Esophagus squamous epithelium (tissue), 5 donors: ENCODE measurements at regions not wholly inside any gene's neighbourhood (a gene's known extent, or its start where the extent isn't known, plus 50 kb on each side); places are given as distances from the start of the nearest gene placed in this dataset.

ENCODE experiments used
- DNase-seq: peaks from one replicate; lab custom pipeline; 2025; lab: John Stamatoyannopoulos, UW
- H3K27ac ChIP-seq, 4 donors: fragments of 200-600 bp; sonication (generic); one replicate each; pipeline ENCODE4 v1.5.1; 2016 to 2019; ENCODE audit warnings: mild to moderate bottlenecking in 1 of 4
- H3K27me3 ChIP-seq, 4 donors: fragments of 200-600 bp; sonication (generic); 1 replicate in 3 of 4; 2 replicates in 1 of 4; pipeline versions ENCODE4 v1.5.1 to v1.6.0; 2017 to 2021; ENCODE audit warnings: antibody characterized with exemption in 1 of 4
- H3K36me3 ChIP-seq, 3 donors: fragments of 200-600 bp; sonication (generic); one replicate each; pipeline ENCODE4 v1.5.1; 2016 to 2019
- H3K4me1 ChIP-seq, 3 donors: fragments of 200-600 bp; sonication (generic); one replicate each; pipeline ENCODE4 v1.5.1; 2017 to 2019
- H3K4me3 ChIP-seq, 4 donors: fragments of 200-600 bp; sonication (generic); 1 replicate in 3 of 4; 2 replicates in 1 of 4; pipeline ENCODE4 v1.5.1; 2016 to 2019; ENCODE audit warnings: mild to moderate bottlenecking in 2 of 4, moderate library complexity in 1 of 4
- H3K9me3 ChIP-seq, 3 donors: fragments of 200-600 bp; sonication (generic); one replicate each; pipeline ENCODE4 v1.5.1; 2016 to 2019
- POLR2A ChIP-seq, 4 donors: fragments of 450-650 bp; IDR thresholded peaks; one replicate each; pipeline ENCODE4 v1.6.1; 2017; ENCODE audit warnings: antibody characterized with exemption in 4 of 4, mild to moderate bottlenecking in 4 of 4, moderate library complexity in 3 of 4
- WGBS, 2 donors: methylation state at CpG; one replicate each; pipeline ENCODE4 v1.1.5; 2018; 5-methylcytosine and 5-hydroxymethylcytosine counted together
- intact Hi-C: fragments of 100-400 bp; cut with DNase I; formaldehyde crosslinking; loops from one replicate; pipeline ENCODE4 v1.15.0; 2022
- TF ChIP-seq, protein P1 (sequence below), 6 experiments: fragments of 450-650 bp in 4 of 6; fragments of 200-600 bp in 2 of 6; sonication (generic) in 2 of 6; IDR thresholded peaks; one replicate each; pipeline ENCODE4 v1.5.1; 2016 to 2019; ENCODE audit warnings: antibody characterized with exemption in 6 of 6, mild to moderate bottlenecking in 4 of 6, moderate library complexity in 4 of 6
- donor health status: DM: yes; HTN: yes; CAD: no.

DNA sequence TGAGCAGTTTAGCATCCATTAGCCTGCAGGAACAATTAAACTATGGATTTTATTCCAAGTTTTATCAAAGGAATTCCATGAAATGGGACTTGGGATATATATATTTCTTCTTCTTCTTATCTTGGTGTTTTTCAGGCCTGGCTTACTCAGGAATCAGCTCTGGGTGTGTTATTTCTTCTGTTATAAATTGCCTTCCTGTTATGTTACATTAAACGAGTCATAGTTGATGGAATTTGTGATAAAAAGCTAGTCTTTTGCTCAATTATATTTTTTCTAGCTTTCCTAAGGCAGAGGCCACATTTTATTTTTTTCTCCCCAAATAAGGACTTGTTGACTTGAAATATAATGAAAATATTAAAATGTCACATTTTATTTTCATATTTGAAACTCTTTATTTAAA, 141.3 kb downstream of the EPC1 start:
- DNase-seq = no peak
- Histone ChIP-seq H3K4me1 (no peaks in the 10 kb centered on the region), H3K27ac (no peak overlapping the region), H3K36me3 (no peaks in the 10 kb centered on the region), H3K27me3 (no peaks in the 10 kb centered on the region), H3K4me3 (no peak overlapping the region), H3K9me3 (no peaks in the 10 kb centered on the region)
- no peak for TF ChIP-seq POLR2A (IDR thresholded peaks at IDR 0.05)
- TF ChIP-seq, protein P1, sequence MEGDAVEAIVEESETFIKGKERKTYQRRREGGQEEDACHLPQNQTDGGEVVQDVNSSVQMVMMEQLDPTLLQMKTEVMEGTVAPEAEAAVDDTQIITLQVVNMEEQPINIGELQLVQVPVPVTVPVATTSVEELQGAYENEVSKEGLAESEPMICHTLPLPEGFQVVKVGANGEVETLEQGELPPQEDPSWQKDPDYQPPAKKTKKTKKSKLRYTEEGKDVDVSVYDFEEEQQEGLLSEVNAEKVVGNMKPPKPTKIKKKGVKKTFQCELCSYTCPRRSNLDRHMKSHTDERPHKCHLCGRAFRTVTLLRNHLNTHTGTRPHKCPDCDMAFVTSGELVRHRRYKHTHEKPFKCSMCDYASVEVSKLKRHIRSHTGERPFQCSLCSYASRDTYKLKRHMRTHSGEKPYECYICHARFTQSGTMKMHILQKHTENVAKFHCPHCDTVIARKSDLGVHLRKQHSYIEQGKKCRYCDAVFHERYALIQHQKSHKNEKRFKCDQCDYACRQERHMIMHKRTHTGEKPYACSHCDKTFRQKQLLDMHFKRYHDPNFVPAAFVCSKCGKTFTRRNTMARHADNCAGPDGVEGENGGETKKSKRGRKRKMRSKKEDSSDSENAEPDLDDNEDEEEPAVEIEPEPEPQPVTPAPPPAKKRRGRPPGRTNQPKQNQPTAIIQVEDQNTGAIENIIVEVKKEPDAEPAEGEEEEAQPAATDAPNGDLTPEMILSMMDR (IDR thresholded peaks at IDR 0.05) = no peak
- 33 to 65% methylated on average over 1 of the region's 1 CpG for WGBS, 2 donors
- intact Hi-C loops = no loop called here

DNA sequence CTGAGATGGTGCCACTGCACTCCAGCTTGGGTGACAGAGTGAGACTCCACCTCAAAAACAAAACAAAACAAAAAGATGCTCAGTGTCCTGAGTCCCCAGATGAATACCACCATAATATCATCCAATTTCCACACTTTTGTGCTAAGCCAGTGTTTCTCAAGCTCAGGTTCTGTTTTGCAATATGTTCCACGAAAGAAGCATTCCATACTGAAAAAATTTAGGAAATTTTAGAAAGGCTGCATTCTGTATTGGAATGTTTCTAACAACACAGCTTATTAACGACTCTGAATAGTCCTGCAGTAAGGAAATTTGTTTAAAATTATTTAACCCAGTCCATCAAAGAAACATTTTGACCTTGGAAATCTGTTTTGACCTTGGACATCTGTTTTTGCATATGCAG, 142.4 kb downstream of the EPC1 start:
- no peaks in the 10 kb centered on the region for H3K9me3 ChIP-seq
- H3K4me3 ChIP-seq = no peak overlapping the region
- H3K27ac ChIP-seq = no peak overlapping the region
- H3K4me1 ChIP-seq = no peaks in the 10 kb centered on the region
- TF ChIP-seq POLR2A (IDR thresholded peaks at IDR 0.05) = no peak
- TF ChIP-seq, protein P1 (IDR thresholded peaks at IDR 0.05) = no peak
- H3K27me3 ChIP-seq = no peaks in the 10 kb centered on the region
- DNase-seq = no peak
- WGBS, 2 donors = 59 to 67% methylated on average over 2 of the region's 2 CpGs
- no peaks in the 10 kb centered on the region for H3K36me3 ChIP-seq
- intact Hi-C loops = no loop called here

DNA sequence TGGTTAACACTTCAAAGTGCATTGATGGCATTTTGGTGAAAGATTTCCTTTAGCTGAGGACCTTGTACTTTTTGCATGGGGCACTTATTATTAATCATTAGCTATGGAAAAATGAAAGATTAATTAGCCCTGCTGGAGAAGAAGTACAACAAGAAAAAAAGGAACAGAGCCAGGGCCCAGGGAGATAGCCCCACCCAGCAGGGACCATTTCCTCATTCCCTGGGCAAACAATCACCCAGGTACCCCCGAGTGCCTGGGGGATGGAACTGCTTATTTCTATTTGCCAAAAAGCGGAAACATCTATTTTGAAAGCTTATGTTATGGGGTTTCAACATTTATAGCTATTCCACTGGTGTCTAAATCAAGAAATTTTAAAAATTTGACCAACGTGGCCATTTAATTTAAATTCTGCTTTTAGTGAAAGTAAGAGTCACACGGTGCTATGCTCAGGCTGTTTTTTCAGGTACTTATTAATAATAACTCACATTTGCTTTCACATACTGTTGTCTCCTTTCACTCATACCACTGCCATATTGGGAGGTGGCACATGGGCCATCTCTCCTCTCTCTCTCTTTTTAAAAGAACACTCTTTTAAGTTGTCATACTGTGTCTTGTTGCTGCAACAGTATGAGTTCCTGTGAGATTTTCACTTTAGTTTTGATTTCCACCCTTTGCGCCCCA, 143.6 kb upstream of the KIF5B start:
- TF ChIP-seq, protein P1 (IDR thresholded peaks at IDR 0.05) = no peak
- TF ChIP-seq POLR2A (IDR thresholded peaks at IDR 0.05) = no peak
- Histone ChIP-seq H3K36me3 (no peaks in the 10 kb centered on the region), H3K27me3 (no peaks in the 10 kb centered on the region), H3K4me3 (no peak overlapping the region), H3K9me3 (no peaks in the 10 kb centered on the region), H3K27ac (no peak overlapping the region), H3K4me1 (no peaks in the 10 kb centered on the region)
- intact Hi-C loops = loop anchor here (10.0 kb wide), 1 partner anchor 165 kb away; no protein-coding TSS in a partner anchor
- WGBS, 2 donors = 62% methylated on average over 5 of the region's 5 CpGs
- no peak for DNase-seq

DNA sequence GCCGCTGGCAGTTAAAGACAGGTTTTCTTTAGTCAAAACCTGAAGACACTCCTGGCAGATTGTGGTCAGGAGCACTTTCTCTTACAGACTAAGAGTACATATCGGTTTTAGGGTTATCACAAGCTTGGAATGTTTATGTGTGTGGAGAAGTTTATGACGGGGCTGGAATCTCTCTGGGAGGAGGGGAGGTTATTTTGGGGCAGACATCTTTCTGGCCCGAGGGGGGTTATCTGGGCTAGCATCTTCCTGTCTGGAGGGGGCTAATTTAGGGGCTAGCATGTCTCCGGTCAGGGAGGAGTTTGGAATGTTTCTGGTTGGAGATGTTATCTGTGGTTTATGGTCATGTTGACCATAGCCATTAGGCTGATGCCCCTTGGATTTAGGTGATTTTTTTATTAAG, 141.2 kb upstream of the KIF5B start:
- H3K4me1 ChIP-seq = no peaks in the 10 kb centered on the region
- no peaks in the 10 kb centered on the region for H3K27me3 ChIP-seq
- intact Hi-C loops = loop anchor here (10.0 kb wide), 1 partner anchor 167 kb away; no protein-coding TSS in a partner anchor
- H3K9me3 ChIP-seq = no peaks in the 10 kb centered on the region
- no peak overlapping the region for H3K27ac ChIP-seq
- no peaks in the 10 kb centered on the region for H3K36me3 ChIP-seq
- TF ChIP-seq, protein P1 (IDR thresholded peaks at IDR 0.05) = no peak
- no peak for TF ChIP-seq POLR2A (IDR thresholded peaks at IDR 0.05)
- WGBS, 2 donors = 47 to 59% methylated on average over 5 of the region's 5 CpGs
- no peak overlapping the region for H3K4me3 ChIP-seq
- no peak for DNase-seq

DNA sequence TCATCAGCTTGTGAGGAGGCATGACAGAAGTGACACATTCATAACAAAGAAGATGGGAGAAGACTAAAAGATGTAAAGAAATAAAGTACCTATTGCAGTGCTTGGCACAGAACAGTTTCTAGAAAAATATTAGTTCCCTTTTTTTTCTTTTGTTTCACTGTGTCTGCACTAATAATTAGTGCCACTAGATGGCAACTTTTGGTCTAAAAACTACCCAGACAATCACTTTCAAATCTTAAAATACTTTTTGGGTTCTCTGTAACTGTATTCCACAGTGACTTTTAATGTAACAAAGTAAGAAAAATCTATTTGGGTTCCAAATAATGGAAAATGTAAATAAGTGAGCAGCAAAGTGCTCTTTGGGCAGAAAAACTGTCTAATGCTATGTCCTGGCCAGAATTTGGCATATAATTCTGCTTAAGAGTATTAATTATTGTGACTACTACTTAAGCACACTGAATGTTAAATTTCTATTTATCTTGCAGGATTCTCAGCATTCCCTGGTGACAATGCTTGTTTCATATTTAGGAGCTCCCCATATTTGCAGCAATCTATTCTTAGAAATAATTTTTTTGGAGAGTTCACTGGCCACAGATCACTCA, 134.8 kb upstream of the KIF5B start:
- Histone ChIP-seq H3K4me1 (peaks cover 0 to 5% (median 0%) of the 10 kb centered on the region in 3 donors), H3K4me3 (no peak overlapping the region), H3K9me3 (no peaks in the 10 kb centered on the region), H3K27me3 (no peaks in the 10 kb centered on the region), H3K27ac (no peak overlapping the region), H3K36me3 (no peaks in the 10 kb centered on the region)
- DNase-seq = no peak
- intact Hi-C loops = loop anchor here (10.0 kb wide), 1 partner anchor 174 kb away; no protein-coding TSS in a partner anchor
- no peak for TF ChIP-seq POLR2A (IDR thresholded peaks at IDR 0.05)
- TF ChIP-seq, protein P1 (IDR thresholded peaks at IDR 0.05) = peak; percentile 45 to 76 (median 74)
